K562 (cell line): ENCODE measurements at regions not wholly inside any gene's neighbourhood (a gene's known extent, or its start where the extent isn't known, plus 50 kb on each side); places are given as distances from the start of the nearest gene placed in this dataset.

Experiments used
- BRF1 ChIP-seq: IDR thresholded peaks from 3 replicates; pipeline ENCODE4 v1.6.1; 2011; ENCODE audit warnings: borderline replicate concordance, mild to moderate bottlenecking; ENCODE audit not compliant: insufficient read length; ENCODE audit errors: extremely low read depth
- CXXC5 ChIP-seq: fragments of 250-450 bp; sonication (Bioruptor Pico); IDR thresholded peaks from 2 replicates; pipeline ENCODE4 v1.8.0; 2022; ENCODE audit warnings: inconsistent platforms, mild to moderate bottlenecking, moderate library complexity
- ETV1 ChIP-seq: fragments of 450-650 bp; conservative IDR thresholded peaks from 2 replicates; pipeline ENCODE4 v1.6.1; 2016; ENCODE audit warnings: missing genetic modification characterization, control low read depth, low read depth, missing compliant biosample characterization
- POLR2A ChIP-seq: fragments of 450-650 bp; conservative IDR thresholded peaks from 2 replicates; pipeline ENCODE4 v1.6.1; 2016
- RFX7 ChIP-seq: fragments of 250-450 bp; sonication (Bioruptor Pico); IDR thresholded peaks from 2 replicates; pipeline ENCODE4 v1.5.1; 2021; ENCODE audit warnings: mild to moderate bottlenecking
- SMC3 ChIP-seq: conservative IDR thresholded peaks from 2 replicates; pipeline ENCODE4 v1.6.1; 2011; ENCODE audit warnings: low read depth, low read length, improper control_type of control experiment; ENCODE audit not compliant: insufficient read depth
- TAF1 ChIP-seq: IDR thresholded peaks from 2 replicates; pipeline ENCODE4 v1.6.1; 2011; ENCODE audit warnings: mild to moderate bottlenecking, low read length, moderate library complexity; ENCODE audit not compliant: insufficient read depth, control insufficient read depth, severe bottlenecking; ENCODE audit errors: extremely low read depth
- ZBED1 ChIP-seq: IDR thresholded peaks from 2 replicates; pipeline ENCODE4 v1.6.1; 2014
- ZNF780A ChIP-seq: fragments of 250-450 bp; sonication (Bioruptor Pico); IDR thresholded peaks from 2 replicates; pipeline ENCODE4 v1.5.0; 2021; ENCODE audit warnings: mild to moderate bottlenecking
- TF ChIP-seq, protein P1 (sequence below), 2 experiments: fragments of 450-650 bp in 1 of 2; sonication (generic) in 1 of 2; formaldehyde crosslinking; conservative IDR thresholded peaks; 2 replicates each; pipeline versions ENCODE4 v1.4.0 to v1.8.1; 2020 to 2022; ENCODE audit warnings: mild to moderate bottlenecking in 1 of 2, missing genetic modification reagents in 1 of 2
- TF ChIP-seq, protein P2 (sequence below), 3 experiments: IDR thresholded peaks in 2 of 3; conservative IDR thresholded peaks in 1 of 3; 2 replicates each; pipeline ENCODE4 v1.5.1; 2011 to 2012; ENCODE audit warnings: low read length in 3 of 3, mild to moderate bottlenecking in 3 of 3, control low read depth in 2 of 3, improper control_type of control experiment in 1 of 3, inconsistent platforms in 1 of 3, low read depth in 1 of 3, mixed read lengths in 1 of 3, moderate library complexity in 1 of 3; ENCODE audit not compliant: insufficient read depth in 2 of 3
- TF ChIP-seq, protein P3 (sequence below): conservative IDR thresholded peaks from 2 replicates; pipeline ENCODE4 v1.6.1; 2011; ENCODE audit warnings: low read depth, mild to moderate bottlenecking, low read length; ENCODE audit not compliant: control insufficient read depth

DNA sequence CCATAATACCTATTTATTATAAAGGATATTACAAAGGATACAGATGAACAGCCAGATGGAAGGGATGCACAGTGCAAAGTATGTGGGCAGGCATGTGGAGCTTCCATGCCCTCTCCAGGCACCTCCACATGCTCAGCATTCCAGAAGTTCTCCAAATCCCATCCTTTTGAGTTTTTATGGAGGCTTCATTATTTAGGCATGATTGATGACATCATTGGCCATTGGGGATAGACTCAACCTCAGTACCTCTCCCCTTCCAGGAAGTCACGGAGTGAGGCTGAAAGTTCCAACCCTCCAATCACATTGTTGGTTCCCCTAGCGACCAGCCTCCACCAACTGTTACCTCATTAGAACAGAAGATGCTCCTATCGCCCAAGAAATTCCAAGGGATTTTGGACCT lies 156.4 kb downstream of the ATP23 start:
- no peak for TF ChIP-seq ZNF780A (CRISPR knock-in tag)
- TF ChIP-seq, protein P1, sequence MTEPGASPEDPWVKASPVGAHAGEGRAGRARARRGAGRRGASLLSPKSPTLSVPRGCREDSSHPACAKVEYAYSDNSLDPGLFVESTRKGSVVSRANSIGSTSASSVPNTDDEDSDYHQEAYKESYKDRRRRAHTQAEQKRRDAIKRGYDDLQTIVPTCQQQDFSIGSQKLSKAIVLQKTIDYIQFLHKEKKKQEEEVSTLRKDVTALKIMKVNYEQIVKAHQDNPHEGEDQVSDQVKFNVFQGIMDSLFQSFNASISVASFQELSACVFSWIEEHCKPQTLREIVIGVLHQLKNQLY (CRISPR knock-in tag; conservative IDR thresholded peaks at IDR 0.05), result no peak
- TF ChIP-seq, protein P2, sequence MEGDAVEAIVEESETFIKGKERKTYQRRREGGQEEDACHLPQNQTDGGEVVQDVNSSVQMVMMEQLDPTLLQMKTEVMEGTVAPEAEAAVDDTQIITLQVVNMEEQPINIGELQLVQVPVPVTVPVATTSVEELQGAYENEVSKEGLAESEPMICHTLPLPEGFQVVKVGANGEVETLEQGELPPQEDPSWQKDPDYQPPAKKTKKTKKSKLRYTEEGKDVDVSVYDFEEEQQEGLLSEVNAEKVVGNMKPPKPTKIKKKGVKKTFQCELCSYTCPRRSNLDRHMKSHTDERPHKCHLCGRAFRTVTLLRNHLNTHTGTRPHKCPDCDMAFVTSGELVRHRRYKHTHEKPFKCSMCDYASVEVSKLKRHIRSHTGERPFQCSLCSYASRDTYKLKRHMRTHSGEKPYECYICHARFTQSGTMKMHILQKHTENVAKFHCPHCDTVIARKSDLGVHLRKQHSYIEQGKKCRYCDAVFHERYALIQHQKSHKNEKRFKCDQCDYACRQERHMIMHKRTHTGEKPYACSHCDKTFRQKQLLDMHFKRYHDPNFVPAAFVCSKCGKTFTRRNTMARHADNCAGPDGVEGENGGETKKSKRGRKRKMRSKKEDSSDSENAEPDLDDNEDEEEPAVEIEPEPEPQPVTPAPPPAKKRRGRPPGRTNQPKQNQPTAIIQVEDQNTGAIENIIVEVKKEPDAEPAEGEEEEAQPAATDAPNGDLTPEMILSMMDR (IDR thresholded peaks at IDR 0.05 in 2 of 3, conservative IDR thresholded peaks at IDR 0.05 in 1 of 3; ENCODE audit: insufficient read depth in 2 of 3, low read depth in 1 of 3, low read length in 3 of 3), result no peak
- TF ChIP-seq, protein P3, sequence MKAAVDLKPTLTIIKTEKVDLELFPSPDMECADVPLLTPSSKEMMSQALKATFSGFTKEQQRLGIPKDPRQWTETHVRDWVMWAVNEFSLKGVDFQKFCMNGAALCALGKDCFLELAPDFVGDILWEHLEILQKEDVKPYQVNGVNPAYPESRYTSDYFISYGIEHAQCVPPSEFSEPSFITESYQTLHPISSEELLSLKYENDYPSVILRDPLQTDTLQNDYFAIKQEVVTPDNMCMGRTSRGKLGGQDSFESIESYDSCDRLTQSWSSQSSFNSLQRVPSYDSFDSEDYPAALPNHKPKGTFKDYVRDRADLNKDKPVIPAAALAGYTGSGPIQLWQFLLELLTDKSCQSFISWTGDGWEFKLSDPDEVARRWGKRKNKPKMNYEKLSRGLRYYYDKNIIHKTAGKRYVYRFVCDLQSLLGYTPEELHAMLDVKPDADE, result no peak
- no peak for TF ChIP-seq CXXC5 (CRISPR knock-in tag)
- TF ChIP-seq BRF1, result no peak
- no peak for TF ChIP-seq SMC3
- no peak for TF ChIP-seq ETV1 (tag)
- no peak for TF ChIP-seq RFX7 (CRISPR knock-in tag)
- TF ChIP-seq ZBED1, result no peak
- no peak for TF ChIP-seq POLR2A
- TF ChIP-seq TAF1, result no peak
